Peyer's patch (tissue), 4 donors: ENCODE measurements at regions not wholly inside any gene's neighbourhood (a gene's known extent, or its start where the extent isn't known, plus 50 kb on each side); places are given as distances from the start of the nearest gene placed in this dataset.

Source experiments
- CTCF ChIP-seq, 6 experiments: fragments of 450-650 bp in 4 of 6; fragments of 200-600 bp in 2 of 6; sonication (generic) in 1 of 6; IDR thresholded peaks; one replicate each; pipeline ENCODE4 v1.5.1; 2017 to 2019; ENCODE audit warnings: antibody characterized with exemption in 6 of 6, mild to moderate bottlenecking in 3 of 6, moderate library complexity in 1 of 6
- POLR2A ChIP-seq, 2 donors: fragments of 450-650 bp; IDR thresholded peaks; one replicate each; pipeline ENCODE4 v1.5.1; 2017; ENCODE audit warnings: antibody characterized with exemption in 2 of 2, mild to moderate bottlenecking in 2 of 2, moderate library complexity in 2 of 2

- TF ChIP-seq CTCF (IDR thresholded peaks at IDR 0.05) (no peak), POLR2A (IDR thresholded peaks at IDR 0.05) (no peak)
These were observed 216.6 kb upstream of the CSF3R start for GRCh38 chr1:36699113-36699911.
